Fibroblast of mammary gland (primary cell): ENCODE measurements at regions not wholly inside any gene's neighbourhood (a gene's known extent, or its start where the extent isn't known, plus 50 kb on each side); places are given as distances from the start of the nearest gene placed in this dataset.
A peak's percentile ranks its signal among the peaks of the same experiment; 100 is the strongest.
"Not testable (repeated sequence)": the region's sequence is repeated elsewhere in the genome, so short reads cannot be mapped to it uniquely, and the experiment has no call there.

Experiments used
- DNase-seq: peaks from one replicate; pipeline ENCODE4 v3.0.0-alpha.2; 2010; ENCODE audit warnings: low read depth
- H3K4me3 ChIP-seq: 2 replicates; pipeline ENCODE4 v1.5.1; 2011; ENCODE audit warnings: low read depth, mild to moderate bottlenecking, low read length, moderate library complexity; ENCODE audit not compliant: control insufficient read depth
- TF ChIP-seq, protein P1 (sequence below): conservative IDR thresholded peaks from 2 replicates; pipeline ENCODE4 v1.5.1; 2011; ENCODE audit warnings: low read depth, low read length, inconsistent platforms; ENCODE audit not compliant: control insufficient read depth, insufficient read depth

DNA sequence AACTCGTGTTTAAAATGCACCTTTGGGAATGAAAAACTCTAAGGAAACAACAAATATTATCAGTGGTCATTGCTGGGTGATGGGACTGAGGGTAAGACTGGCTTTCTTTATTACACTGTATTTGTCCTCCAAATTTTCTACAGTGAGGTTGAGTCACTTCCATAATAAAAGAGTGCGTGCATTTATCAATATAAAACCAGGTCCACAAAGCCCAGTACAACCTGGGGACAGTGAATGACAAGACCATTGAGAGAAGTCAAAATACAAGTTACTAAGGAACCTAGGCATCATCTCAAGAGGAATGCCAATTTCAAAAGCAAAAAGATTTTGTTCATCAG, 76.4 kb downstream of the MAGED4 start:
- peak overlapping the region; percentile 78 for H3K4me3 ChIP-seq
- TF ChIP-seq, protein P1, sequence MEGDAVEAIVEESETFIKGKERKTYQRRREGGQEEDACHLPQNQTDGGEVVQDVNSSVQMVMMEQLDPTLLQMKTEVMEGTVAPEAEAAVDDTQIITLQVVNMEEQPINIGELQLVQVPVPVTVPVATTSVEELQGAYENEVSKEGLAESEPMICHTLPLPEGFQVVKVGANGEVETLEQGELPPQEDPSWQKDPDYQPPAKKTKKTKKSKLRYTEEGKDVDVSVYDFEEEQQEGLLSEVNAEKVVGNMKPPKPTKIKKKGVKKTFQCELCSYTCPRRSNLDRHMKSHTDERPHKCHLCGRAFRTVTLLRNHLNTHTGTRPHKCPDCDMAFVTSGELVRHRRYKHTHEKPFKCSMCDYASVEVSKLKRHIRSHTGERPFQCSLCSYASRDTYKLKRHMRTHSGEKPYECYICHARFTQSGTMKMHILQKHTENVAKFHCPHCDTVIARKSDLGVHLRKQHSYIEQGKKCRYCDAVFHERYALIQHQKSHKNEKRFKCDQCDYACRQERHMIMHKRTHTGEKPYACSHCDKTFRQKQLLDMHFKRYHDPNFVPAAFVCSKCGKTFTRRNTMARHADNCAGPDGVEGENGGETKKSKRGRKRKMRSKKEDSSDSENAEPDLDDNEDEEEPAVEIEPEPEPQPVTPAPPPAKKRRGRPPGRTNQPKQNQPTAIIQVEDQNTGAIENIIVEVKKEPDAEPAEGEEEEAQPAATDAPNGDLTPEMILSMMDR: no peak
- no peak for DNase-seq

DNA sequence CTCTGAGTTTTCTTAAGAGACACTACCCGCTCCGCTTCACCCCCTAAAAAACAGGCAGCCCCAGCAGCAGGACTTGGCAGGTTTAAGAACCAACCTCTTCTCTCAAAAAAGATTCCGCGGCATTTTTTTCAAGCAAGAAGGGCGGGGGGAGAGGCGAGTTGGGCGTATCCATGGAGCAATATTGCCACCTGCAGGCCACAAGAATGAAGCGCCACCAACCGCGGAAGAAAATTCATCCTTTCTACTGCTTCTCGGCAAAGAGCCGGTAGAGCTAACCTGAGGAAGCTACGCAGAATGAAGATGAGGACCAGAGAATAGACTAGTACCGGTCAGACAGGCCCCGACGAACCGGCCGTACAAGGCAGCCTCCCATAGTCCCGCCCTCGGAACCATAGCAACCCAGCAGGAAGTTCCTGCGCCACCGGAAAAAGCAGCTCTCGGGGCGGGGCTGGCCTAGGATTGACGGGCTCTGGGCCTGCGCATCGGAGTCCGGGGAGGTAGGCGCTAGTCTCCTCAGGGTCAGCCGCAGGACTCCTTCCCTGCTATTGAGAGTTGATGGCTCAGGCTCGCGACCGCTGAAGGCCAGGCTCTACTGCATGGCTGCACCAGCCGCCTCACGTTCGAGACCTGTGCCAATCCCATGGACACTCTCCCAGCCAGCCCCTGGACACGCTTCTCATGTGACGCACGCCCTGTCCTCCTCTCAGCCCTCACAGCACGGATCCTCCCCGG, 76.9 kb downstream of the MAGED4 start:
- TF ChIP-seq, protein P1: peak; percentile 94
- peak overlapping the region; percentile 78 for H3K4me3 ChIP-seq
- peak; percentile 84 for DNase-seq

DNA sequence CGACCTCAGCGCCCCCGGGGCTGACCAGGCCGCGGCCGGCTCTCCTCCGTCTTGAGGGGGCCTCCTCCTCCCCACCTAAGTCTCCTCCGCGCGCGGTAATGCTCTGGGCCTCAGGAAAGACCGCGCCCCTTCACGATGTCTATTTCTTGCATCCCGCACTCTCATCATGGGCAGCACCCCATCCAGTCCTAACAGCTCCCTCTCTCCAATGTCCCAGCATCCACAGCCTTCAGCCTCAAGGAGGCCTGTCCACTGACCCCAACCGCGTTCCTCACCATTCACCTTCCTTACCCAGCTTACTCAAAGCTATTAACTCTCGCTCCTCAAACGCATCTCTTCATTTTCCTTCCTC, 77.5 kb downstream of the MAGED4 start:
- peak overlapping the region; percentile 78 for H3K4me3 ChIP-seq
- TF ChIP-seq, protein P1: no peak
- DNase-seq: no peak

DNA sequence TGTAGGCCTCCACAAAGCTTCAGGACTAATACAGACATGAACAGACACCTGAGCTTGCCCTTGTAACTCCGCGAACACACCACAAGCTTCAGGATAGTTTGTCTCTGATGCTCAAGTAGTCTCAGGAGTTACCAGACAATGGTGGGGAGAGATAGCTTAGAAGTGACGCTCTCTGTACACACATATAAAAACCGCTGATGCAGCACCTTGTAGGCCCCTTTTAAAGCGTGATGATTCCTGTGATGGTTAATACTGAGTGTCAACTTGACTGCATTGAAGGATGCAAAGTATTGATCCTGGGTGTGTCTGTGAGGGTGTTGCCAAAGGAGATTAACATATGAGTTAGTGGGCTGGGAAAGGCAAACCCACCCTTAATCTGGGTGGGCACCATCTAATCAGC, 78.7 kb downstream of the MAGED4 start:
- DNase-seq: no peak
- H3K4me3 ChIP-seq: no peak overlapping the region
- TF ChIP-seq, protein P1: no peak

DNA sequence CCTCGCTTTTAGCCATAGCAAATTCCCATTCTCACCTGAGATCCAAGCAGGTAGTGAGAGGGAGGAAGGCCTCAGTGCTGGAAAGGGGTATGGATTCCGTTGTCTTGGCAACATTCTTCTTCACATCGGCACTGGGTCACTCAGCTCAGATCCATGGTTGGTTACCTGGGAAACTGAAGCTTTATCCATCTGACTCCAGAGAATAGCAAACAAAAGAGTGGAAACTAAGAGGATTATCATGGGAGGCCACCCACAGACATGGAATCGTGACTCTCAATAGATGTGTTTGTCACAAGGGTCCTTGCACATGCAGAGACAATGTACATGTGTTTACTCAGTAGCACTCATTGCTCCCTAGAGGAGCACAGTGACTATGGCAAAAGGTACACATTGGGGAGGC, 81.0 kb downstream of the MAGED4 start:
- no peak for DNase-seq
- TF ChIP-seq, protein P1: no peak

DNA sequence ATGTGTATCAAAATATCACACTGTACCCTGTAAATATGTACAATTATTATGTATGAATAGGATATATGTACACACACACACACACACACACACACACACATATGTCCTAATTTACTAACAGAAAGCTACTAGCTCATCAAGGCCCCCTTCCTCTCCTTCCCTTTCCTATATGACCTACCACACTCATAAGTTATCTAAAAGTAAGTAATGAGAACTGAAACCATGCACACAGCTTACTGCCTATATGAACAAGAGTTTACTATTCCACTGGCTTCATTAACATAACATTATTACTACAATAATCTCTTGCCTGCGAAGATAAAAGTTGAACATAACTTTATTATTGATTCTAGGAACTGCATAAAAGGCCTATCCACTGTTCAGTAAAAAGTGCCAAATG, 83.8 kb downstream of the MAGED4 start:
- DNase-seq, H3K4me3 ChIP-seq: not testable (repeated sequence)

More for the DNA sequence above, 81.0 kb downstream of the MAGED4 start:
- H3K4me3 ChIP-seq: no peak overlapping the region

DNA sequence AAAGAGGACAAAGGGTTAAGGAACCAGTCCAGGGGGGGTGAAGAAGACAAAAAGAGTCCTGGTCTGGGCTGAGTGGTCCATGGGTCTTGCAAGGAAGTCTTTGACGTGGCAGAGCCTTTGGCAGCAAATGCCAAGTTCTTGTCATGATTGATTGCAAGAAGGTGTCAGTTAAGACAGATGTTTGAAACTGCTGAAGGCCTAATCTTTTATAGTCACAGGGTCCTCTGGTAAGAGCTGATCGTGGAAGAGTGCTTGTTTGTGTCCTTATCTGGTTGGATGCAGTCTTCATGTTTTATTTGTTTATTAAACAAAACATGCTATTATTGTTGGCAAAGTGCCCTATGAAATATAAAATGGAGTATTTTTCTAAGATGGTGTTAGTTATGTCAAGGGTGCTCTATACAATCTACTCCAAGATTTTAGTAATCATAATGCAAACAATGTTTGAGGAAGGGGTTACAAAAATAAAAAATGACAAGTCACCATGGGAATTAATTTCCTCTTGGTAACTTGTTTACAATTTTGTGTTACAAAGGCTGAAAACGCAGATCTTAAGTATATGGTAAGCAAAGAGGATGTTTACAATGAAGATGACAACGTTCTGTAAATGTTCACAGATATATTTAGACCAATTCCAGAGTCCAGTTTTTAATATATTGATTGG, 85.9 kb downstream of the MAGED4 start:
- no peak for DNase-seq
- no peak overlapping the region for H3K4me3 ChIP-seq
- TF ChIP-seq, protein P1: no peak
